Karpas-422 (cell line): ENCODE measurements at regions not wholly inside any gene's neighbourhood (a gene's known extent, or its start where the extent isn't known, plus 50 kb on each side); places are given as distances from the start of the nearest gene placed in this dataset.

Experiments
- DNase-seq: peaks from one replicate; pipeline ENCODE4 v3.0.0-alpha.2; 2015
- H2AFZ ChIP-seq: fragments of 200-600 bp; sonication (generic); 2 replicates; pipeline ENCODE4 v1.6.1; 2014; ENCODE audit warnings: antibody characterized with exemption, low read length, mixed read lengths
- H3K27ac ChIP-seq: fragments of 200-600 bp; sonication (generic); 2 replicates; pipeline ENCODE4 v1.5.1; 2014; ENCODE audit warnings: mild to moderate bottlenecking, low read length, moderate library complexity
- H3K27me3 ChIP-seq: fragments of 200-600 bp; sonication (generic); 2 replicates; pipeline ENCODE4 v1.6.1; 2014; ENCODE audit warnings: low read length, mixed read lengths
- H3K36me3 ChIP-seq: fragments of 200-600 bp; sonication (generic); 2 replicates; pipeline ENCODE4 v1.6.1; 2014; ENCODE audit warnings: low read length, mixed read lengths; ENCODE audit not compliant: insufficient read depth
- H3K4me1 ChIP-seq: fragments of 200-600 bp; sonication (generic); 2 replicates; pipeline ENCODE4 v1.6.1; 2014; ENCODE audit warnings: mild to moderate bottlenecking, low read length, mixed read lengths
- H3K4me2 ChIP-seq: fragments of 200-600 bp; sonication (generic); 2 replicates; pipeline ENCODE4 v1.6.1; 2014; ENCODE audit warnings: low read length, low read depth, mild to moderate bottlenecking; ENCODE audit not compliant: poor library complexity, severe bottlenecking
- H3K4me3 ChIP-seq: fragments of 200-600 bp; sonication (generic); 2 replicates; pipeline ENCODE4 v1.5.1; 2014; ENCODE audit warnings: mild to moderate bottlenecking, antibody characterized with exemption, low read length, mixed read lengths
- H3K79me2 ChIP-seq: fragments of 200-600 bp; sonication (generic); 2 replicates; pipeline ENCODE4 v1.6.1; 2014; ENCODE audit warnings: mild to moderate bottlenecking, low read length, mixed read lengths
- H3K9ac ChIP-seq: fragments of 200-600 bp; sonication (generic); 2 replicates; pipeline ENCODE4 v1.6.0; 2014; ENCODE audit warnings: low read length
- H3K9me2 ChIP-seq: fragments of 200-600 bp; sonication (generic), shearing (Covaris generic); replicated peaks from 2 replicates; pipeline ENCODE4 v1.6.0; 2014; ENCODE audit warnings: mild to moderate bottlenecking, low read length, moderate library complexity; ENCODE audit not compliant: insufficient read depth
- H3K9me3 ChIP-seq: fragments of 300-700, 200-600 bp; sonication (generic); 2 replicates; pipeline ENCODE4 v1.6.1; 2014; ENCODE audit warnings: low read length, mixed read lengths
- H4K20me1 ChIP-seq: fragments of 200-600 bp; sonication (generic); 2 replicates; pipeline ENCODE4 v1.6.1; 2014; ENCODE audit warnings: mild to moderate bottlenecking, antibody characterized with exemption, low read length, low read depth; ENCODE audit not compliant: insufficient read depth

GRCh38 chr3:187916072-187916471 is 170.8 kb upstream of the BCL6 start:
- Histone ChIP-seq H4K20me1 (no peaks in the 10 kb centered on the region), H3K27ac (peak overlapping the region; percentile 97), H3K27me3 (no peaks in the 10 kb centered on the region), H3K9me3 (no peaks in the 10 kb centered on the region), H3K4me3 (no peak overlapping the region), H2AFZ (peak overlapping the region; percentile 5; the same call in 1 of the 2 replicates), H3K9ac (peak overlapping the region; percentile 70), H3K9me2 (no peaks in the 10 kb centered on the region), H3K79me2 (no peaks in the 10 kb centered on the region), H3K36me3 (no peaks in the 10 kb centered on the region), H3K4me1 (peaks cover 92% of the 10 kb centered on the region), H3K4me2 (peak overlapping the region; percentile 67)
- DNase-seq, result peak; percentile 71

GRCh38 chr3:187918081-187918644 is 172.9 kb upstream of the BCL6 start:
- Histone ChIP-seq H3K9me3 (no peaks in the 10 kb centered on the region), H4K20me1 (no peaks in the 10 kb centered on the region), H3K27ac (peak overlapping the region; percentile 97), H2AFZ (no peak overlapping the region), H3K4me1 (peaks cover 100% of the 10 kb centered on the region), H3K9ac (peak overlapping the region; percentile 70), H3K4me3 (peak overlapping the region; percentile 39), H3K27me3 (no peaks in the 10 kb centered on the region), H3K4me2 (peak overlapping the region; percentile 67), H3K9me2 (no peaks in the 10 kb centered on the region), H3K79me2 (no peaks in the 10 kb centered on the region), H3K36me3 (no peaks in the 10 kb centered on the region)
- DNase-seq, result peak; percentile 95

GRCh38 chr3:187919048-187919447 is 173.8 kb upstream of the BCL6 start:
- no peak overlapping the region for H2AFZ ChIP-seq
- 0 out of 2 replicates have a peak, but pooled peaks cover under 1% of the 10 kb centered on the region for H3K36me3 ChIP-seq
- H3K4me2 ChIP-seq, result peak overlapping the region; percentile 67
- peak; percentile 98 for DNase-seq
- H3K4me1 ChIP-seq, result peaks cover 100% of the 10 kb centered on the region
- peak overlapping the region; percentile 39 for H3K4me3 ChIP-seq
- no peaks in the 10 kb centered on the region for H3K27me3 ChIP-seq
- peak overlapping the region; percentile 97 for H3K27ac ChIP-seq
- no peaks in the 10 kb centered on the region for H3K9me3 ChIP-seq
- no peaks in the 10 kb centered on the region for H3K79me2 ChIP-seq
- H3K9me2 ChIP-seq, result no peaks in the 10 kb centered on the region
- H3K9ac ChIP-seq, result peak overlapping the region; percentile 70
- H4K20me1 ChIP-seq, result no peaks in the 10 kb centered on the region

- Histone ChIP-seq H3K27me3 (no peaks in the 10 kb centered on the region), H4K20me1 (no peaks in the 10 kb centered on the region), H3K9me3 (peaks cover 3% of the 10 kb centered on the region; the same call in 1 of the 2 replicates), H3K79me2 (no peaks in the 10 kb centered on the region), H3K36me3 (peaks cover 5% of the 10 kb centered on the region; the same call in 1 of the 2 replicates), H3K4me2 (peak overlapping the region; percentile 67), H3K27ac (peak overlapping the region; percentile 97), H2AFZ (no peak overlapping the region), H3K9ac (peak overlapping the region; percentile 70), H3K4me3 (peak overlapping the region; percentile 18), H3K9me2 (no peaks in the 10 kb centered on the region), H3K4me1 (peaks cover 95% of the 10 kb centered on the region)
- peak; percentile 90 for DNase-seq
Measured at GRCh38 chr3:187919544-187919943, 174.3 kb upstream of the BCL6 start.

GRCh38 chr3:187920030-187920429 is 174.8 kb upstream of the BCL6 start:
- no peak for DNase-seq
- Histone ChIP-seq H3K79me2 (no peaks in the 10 kb centered on the region), H3K9me2 (no peaks in the 10 kb centered on the region), H3K9ac (peak overlapping the region; percentile 70), H3K4me1 (peaks cover 90% of the 10 kb centered on the region), H3K4me3 (peak overlapping the region; percentile 18), H3K36me3 (peaks cover 8% of the 10 kb centered on the region; the same call in 1 of the 2 replicates), H4K20me1 (no peaks in the 10 kb centered on the region), H3K27me3 (no peaks in the 10 kb centered on the region), H3K4me2 (peak overlapping the region; percentile 67), H3K27ac (peak overlapping the region; percentile 97), H3K9me3 (peaks cover 7% of the 10 kb centered on the region; the same call in 1 of the 2 replicates), H2AFZ (no peak overlapping the region)

GRCh38 chr3:187920913-187921312 is 175.6 kb upstream of the BCL6 start:
- no peak overlapping the region for H2AFZ ChIP-seq
- no peaks in the 10 kb centered on the region for H4K20me1 ChIP-seq
- H3K27ac ChIP-seq, result peak overlapping the region; percentile 97
- no peak overlapping the region for H3K4me3 ChIP-seq
- H3K9me3 ChIP-seq, result peaks cover 7% of the 10 kb centered on the region; the same call in 1 of the 2 replicates
- peak overlapping the region; percentile 68 for H3K9ac ChIP-seq
- H3K9me2 ChIP-seq, result no peaks in the 10 kb centered on the region
- H3K4me2 ChIP-seq, result peak overlapping the region; percentile 55
- peaks cover 8% of the 10 kb centered on the region; the same call in 1 of the 2 replicates for H3K36me3 ChIP-seq
- no peaks in the 10 kb centered on the region for H3K27me3 ChIP-seq
- DNase-seq, result peak; percentile 62
- no peaks in the 10 kb centered on the region for H3K79me2 ChIP-seq
- peaks cover 86% of the 10 kb centered on the region for H3K4me1 ChIP-seq

- H3K4me3 ChIP-seq, result no peak overlapping the region
- no peaks in the 10 kb centered on the region for H3K27me3 ChIP-seq
- peak overlapping the region; percentile 97 for H3K27ac ChIP-seq
- H2AFZ ChIP-seq, result no peak overlapping the region
- no peaks in the 10 kb centered on the region for H3K79me2 ChIP-seq
- H3K9me2 ChIP-seq, result no peaks in the 10 kb centered on the region
- no peaks in the 10 kb centered on the region for H4K20me1 ChIP-seq
- peaks cover 7% of the 10 kb centered on the region; the same call in 1 of the 2 replicates for H3K9me3 ChIP-seq
- DNase-seq, result peak; percentile 66
- H3K4me2 ChIP-seq, result peak overlapping the region; percentile 55
- peaks cover 86% of the 10 kb centered on the region for H3K4me1 ChIP-seq
- peaks cover 8% of the 10 kb centered on the region; the same call in 1 of the 2 replicates for H3K36me3 ChIP-seq
- H3K9ac ChIP-seq, result peak overlapping the region; percentile 68
Measured at GRCh38 chr3:187921391-187922074, 176.3 kb upstream of the BCL6 start.

GRCh38 chr3:187922704-187923416 is 177.6 kb upstream of the BCL6 start:
- H3K9me2 ChIP-seq, result no peaks in the 10 kb centered on the region
- peaks cover 86% of the 10 kb centered on the region for H3K4me1 ChIP-seq
- H3K36me3 ChIP-seq, result peaks cover 8% of the 10 kb centered on the region; the same call in 1 of the 2 replicates
- no peaks in the 10 kb centered on the region for H4K20me1 ChIP-seq
- H3K4me3 ChIP-seq, result peak overlapping the region; percentile 20
- H2AFZ ChIP-seq, result no peak overlapping the region
- H3K27me3 ChIP-seq, result no peaks in the 10 kb centered on the region
- peak; percentile 92 for DNase-seq
- H3K79me2 ChIP-seq, result no peaks in the 10 kb centered on the region
- peaks cover 7% of the 10 kb centered on the region; the same call in 1 of the 2 replicates for H3K9me3 ChIP-seq
- H3K27ac ChIP-seq, result peak overlapping the region; percentile 97
- H3K9ac ChIP-seq, result peak overlapping the region; percentile 68
- H3K4me2 ChIP-seq, result peak overlapping the region; percentile 55
